ENCODE measurements at regions not wholly inside any gene's neighbourhood (a gene's known extent, or its start where the extent isn't known, plus 50 kb on each side); places are given as distances from the start of the nearest gene placed in this dataset.
"Not testable (repeated sequence)": the region's sequence is repeated elsewhere in the genome, so short reads cannot be mapped to it uniquely, and the experiment has no call there.

DNA sequence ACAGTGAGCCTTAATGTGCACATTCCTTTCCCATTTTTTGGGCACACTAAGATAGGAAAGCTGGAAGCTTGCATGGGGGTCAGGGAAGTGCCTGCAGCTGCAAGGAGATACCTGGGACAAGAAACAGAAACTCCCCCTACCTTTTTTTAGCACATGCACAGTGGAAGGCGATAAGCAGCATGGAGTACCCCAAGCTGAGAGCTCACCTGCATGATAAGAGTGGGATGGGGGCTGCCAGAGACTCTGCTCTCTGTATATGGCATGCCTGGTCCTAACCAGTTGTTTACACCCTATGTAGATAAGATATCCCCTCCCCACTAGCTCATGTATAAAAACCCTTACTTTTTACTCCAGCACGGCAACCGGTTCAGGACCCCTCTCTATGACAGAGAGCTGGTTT lies 135.9 kb downstream of the TENT5D start:
- TF ChIP-seq, protein P1, sequence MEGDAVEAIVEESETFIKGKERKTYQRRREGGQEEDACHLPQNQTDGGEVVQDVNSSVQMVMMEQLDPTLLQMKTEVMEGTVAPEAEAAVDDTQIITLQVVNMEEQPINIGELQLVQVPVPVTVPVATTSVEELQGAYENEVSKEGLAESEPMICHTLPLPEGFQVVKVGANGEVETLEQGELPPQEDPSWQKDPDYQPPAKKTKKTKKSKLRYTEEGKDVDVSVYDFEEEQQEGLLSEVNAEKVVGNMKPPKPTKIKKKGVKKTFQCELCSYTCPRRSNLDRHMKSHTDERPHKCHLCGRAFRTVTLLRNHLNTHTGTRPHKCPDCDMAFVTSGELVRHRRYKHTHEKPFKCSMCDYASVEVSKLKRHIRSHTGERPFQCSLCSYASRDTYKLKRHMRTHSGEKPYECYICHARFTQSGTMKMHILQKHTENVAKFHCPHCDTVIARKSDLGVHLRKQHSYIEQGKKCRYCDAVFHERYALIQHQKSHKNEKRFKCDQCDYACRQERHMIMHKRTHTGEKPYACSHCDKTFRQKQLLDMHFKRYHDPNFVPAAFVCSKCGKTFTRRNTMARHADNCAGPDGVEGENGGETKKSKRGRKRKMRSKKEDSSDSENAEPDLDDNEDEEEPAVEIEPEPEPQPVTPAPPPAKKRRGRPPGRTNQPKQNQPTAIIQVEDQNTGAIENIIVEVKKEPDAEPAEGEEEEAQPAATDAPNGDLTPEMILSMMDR (IDR thresholded peaks at IDR 0.05; ENCODE audit: unreplicated experiment): no peak
- Mint-ChIP-seq H3K4me3 (ENCODE audit: low read depth) (no peak overlapping the region), H3K27ac (no peak overlapping the region), H3K36me3 (ENCODE audit: insufficient read depth) (no peaks in the 10 kb centered on the region), H3K4me1 (ENCODE audit: low read depth) (no peaks in the 10 kb centered on the region), H3K9me3 (ENCODE audit: low read depth) (peaks cover 77% of the 10 kb centered on the region), H3K27me3 (no peaks in the 10 kb centered on the region)
- no peak for DNase-seq (ENCODE audit: low spot score, unreplicated experiment)

DNA sequence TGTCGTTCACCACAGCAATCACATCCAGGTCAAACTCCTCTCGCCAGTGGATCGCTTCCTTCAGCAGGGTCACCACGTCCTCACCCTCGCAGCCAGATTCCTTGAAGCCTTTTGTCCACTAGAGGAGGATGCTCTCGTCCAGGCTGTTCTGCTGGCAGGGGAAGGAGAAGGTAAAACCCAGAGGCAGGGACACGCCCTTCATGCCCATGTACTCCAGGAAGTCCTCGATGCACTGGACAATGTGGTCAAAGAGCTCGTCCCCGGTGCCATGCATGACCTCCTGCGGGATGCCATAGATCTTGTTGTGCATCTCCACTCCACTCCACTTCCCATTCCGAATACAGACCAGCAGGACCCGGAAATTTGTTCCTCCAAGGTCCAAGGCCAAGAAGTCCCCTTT lies 152.4 kb downstream of the TENT5D start:
- H3K27ac Mint-ChIP-seq: no peak overlapping the region
- H3K9me3 Mint-ChIP-seq (ENCODE audit: low read depth): peaks cover 64% of the 10 kb centered on the region
- H3K4me1 Mint-ChIP-seq (ENCODE audit: low read depth): no peaks in the 10 kb centered on the region
- no peaks in the 10 kb centered on the region for H3K27me3 Mint-ChIP-seq
- TF ChIP-seq, protein P1 (IDR thresholded peaks at IDR 0.05; ENCODE audit: unreplicated experiment): no peak
- H3K36me3 Mint-ChIP-seq (ENCODE audit: insufficient read depth): no peaks in the 10 kb centered on the region
- no peak overlapping the region for H3K4me3 Mint-ChIP-seq (ENCODE audit: low read depth)
- no peak for DNase-seq (ENCODE audit: low spot score, unreplicated experiment)

DNA sequence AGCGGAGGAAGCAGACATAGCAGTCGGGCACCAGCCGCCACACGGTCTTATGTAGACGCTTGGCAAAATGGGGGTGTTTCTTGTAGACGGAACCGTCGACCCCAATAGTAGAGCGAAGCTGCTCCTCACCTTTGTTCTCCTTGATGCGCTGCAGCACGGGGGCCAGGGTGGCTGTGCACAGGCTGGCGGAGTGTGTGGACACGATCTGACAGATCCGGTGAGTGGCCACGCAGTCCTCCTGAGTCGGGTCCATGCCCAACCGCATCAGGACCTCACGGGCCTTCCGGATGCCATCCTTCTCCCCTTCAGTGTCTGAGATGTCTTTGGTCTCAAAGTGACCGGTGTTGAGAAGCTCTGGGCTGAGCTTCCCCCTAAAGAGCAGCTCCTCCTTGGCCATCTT lies 153.0 kb downstream of the TENT5D start:
- Mint-ChIP-seq H3K9me3 (ENCODE audit: low read depth) (peaks cover 58% of the 10 kb centered on the region), H3K36me3 (ENCODE audit: insufficient read depth) (no peaks in the 10 kb centered on the region), H3K4me3 (ENCODE audit: low read depth) (no peak overlapping the region), H3K27me3 (no peaks in the 10 kb centered on the region), H3K4me1 (ENCODE audit: low read depth) (no peaks in the 10 kb centered on the region), H3K27ac (no peak overlapping the region)
- DNase-seq (ENCODE audit: low spot score, unreplicated experiment): no peak
- TF ChIP-seq, protein P1 (IDR thresholded peaks at IDR 0.05; ENCODE audit: unreplicated experiment): no peak

GRCh38 chrX:80574486-80575086 lies 154.3 kb downstream of the TENT5D start:
- H3K27me3 Mint-ChIP-seq; DNase-seq (ENCODE audit: low spot score, unreplicated experiment); H3K4me1 Mint-ChIP-seq (ENCODE audit: low read depth); H3K36me3 Mint-ChIP-seq (ENCODE audit: insufficient read depth); H3K27ac Mint-ChIP-seq; H3K4me3 Mint-ChIP-seq (ENCODE audit: low read depth): not testable (repeated sequence)
- H3K9me3 Mint-ChIP-seq (ENCODE audit: low read depth): peaks cover 49% of the 10 kb centered on the region

- Mint-ChIP-seq H3K27ac (no peak overlapping the region), H3K4me3 (ENCODE audit: low read depth) (no peak overlapping the region), H3K4me1 (ENCODE audit: low read depth) (no peaks in the 10 kb centered on the region), H3K27me3 (no peaks in the 10 kb centered on the region), H3K36me3 (ENCODE audit: insufficient read depth) (no peaks in the 10 kb centered on the region), H3K9me3 (ENCODE audit: low read depth) (peaks cover 56% of the 10 kb centered on the region)
- TF ChIP-seq, protein P1 (IDR thresholded peaks at IDR 0.05; ENCODE audit: unreplicated experiment): no peak
- DNase-seq (ENCODE audit: low spot score, unreplicated experiment): no peak
Observed at GRCh38 chrX:80576267-80576666, 156.0 kb downstream of the TENT5D start.

DNA sequence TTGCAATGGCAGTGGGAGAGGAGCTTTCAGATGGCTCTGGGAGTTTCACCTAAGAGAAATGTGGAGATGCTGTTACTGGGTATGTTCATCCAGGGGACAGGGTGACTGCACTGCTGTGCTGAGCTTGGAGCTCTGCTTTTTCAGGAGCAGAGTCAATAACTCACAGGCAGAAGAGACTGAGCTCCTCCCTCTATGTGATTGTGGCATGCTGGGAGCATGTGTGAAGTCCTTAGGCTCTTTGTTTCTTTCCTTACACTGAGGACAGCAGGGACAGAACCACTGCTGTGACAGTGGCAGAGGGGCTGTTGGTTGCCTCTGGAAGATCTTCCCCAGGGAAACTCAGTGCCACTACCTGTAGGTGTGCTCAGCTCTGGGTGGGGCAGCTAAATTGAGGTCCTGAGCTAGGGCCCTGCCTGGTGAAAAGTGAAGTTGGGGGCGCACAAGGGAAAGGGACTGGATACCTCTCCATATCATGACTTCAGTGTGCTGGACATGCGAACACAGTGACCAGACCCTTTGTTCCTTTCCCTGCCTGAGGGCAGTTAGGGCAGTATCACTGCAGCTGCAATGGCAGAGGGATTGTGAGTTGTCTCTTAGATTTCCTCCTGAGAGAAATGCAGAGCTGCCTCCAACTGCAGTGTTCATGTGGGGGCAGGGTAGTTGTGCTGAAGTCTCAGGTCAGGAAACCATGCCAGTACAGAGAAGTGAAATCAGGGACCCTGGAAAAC lies 156.7 kb downstream of the TENT5D start:
- no peak for DNase-seq (ENCODE audit: low spot score, unreplicated experiment)
- peaks cover 58% of the 10 kb centered on the region for H3K9me3 Mint-ChIP-seq (ENCODE audit: low read depth)
- H3K36me3 Mint-ChIP-seq (ENCODE audit: insufficient read depth): no peaks in the 10 kb centered on the region

More for the DNA sequence above, 156.7 kb downstream of the TENT5D start:
- Mint-ChIP-seq H3K4me3 (ENCODE audit: low read depth) (no peak overlapping the region), H3K4me1 (ENCODE audit: low read depth) (no peaks in the 10 kb centered on the region), H3K27ac (no peak overlapping the region), H3K27me3 (no peaks in the 10 kb centered on the region)
- TF ChIP-seq, protein P1 (IDR thresholded peaks at IDR 0.05; ENCODE audit: unreplicated experiment): no peak
